IMR-90 (cell line): ENCODE measurements at regions not wholly inside any gene's neighbourhood (a gene's known extent, or its start where the extent isn't known, plus 50 kb on each side); places are given as distances from the start of the nearest gene placed in this dataset.

Source experiments
- ATAC-seq: fragments of 200-7000 bp; cut with Tn5 transposase; 2 replicates; pipeline ENCODE4 v1.9.1; 2020; ENCODE audit warnings: low read depth, mild to moderate bottlenecking, moderate library complexity
- BruUV-seq: library from RNA; stranded (reverse); fragments of 400-500 nt; replicated peaks from 2 replicates; lab custom pipeline; 2021; lab: Mats Ljungman, UMichigan
- CTCF ChIA-PET: fragments of 300-600 bp; formaldehyde crosslinking; extraction: SDS; loops from one replicate; lab custom pipeline; 2021; ENCODE audit warnings: antibody characterized with exemption; lab: Yijun Ruan, JAX
- POLR2A ChIA-PET: fragments of 300-600 bp; sonication (Branson Sonifier 250); formaldehyde crosslinking; loops from one replicate; lab custom pipeline; 2022; ENCODE audit warnings: antibody characterized with exemption; ENCODE audit not compliant: unreplicated experiment; lab: Charles Lee
- DNase-seq: peaks from one replicate; pipeline ENCODE4 v3.0.0; 2013
- H2AFZ ChIP-seq: replicated peaks from 2 replicates; pipeline ENCODE3; 2013; ENCODE audit warnings: low read length, mild to moderate bottlenecking; ENCODE audit not compliant: poor library complexity
- H2AK5ac ChIP-seq: 2 replicates; pipeline ENCODE4 v1.6.1; 2013; ENCODE audit warnings: low read depth, low read length, inconsistent platforms
- H2AK9ac ChIP-seq: replicated peaks from 2 replicates; pipeline ENCODE3; 2013; ENCODE audit warnings: mild to moderate bottlenecking, low read depth, low read length, moderate library complexity; ENCODE audit not compliant: poor library complexity
- H2BK120ac ChIP-seq: 2 replicates; pipeline ENCODE4 v1.6.1; 2013; ENCODE audit warnings: low read depth, low read length, inconsistent platforms
- H2BK15ac ChIP-seq: 3 replicates; pipeline ENCODE4 v1.6.1; 2013; ENCODE audit warnings: low read depth, low read length, inconsistent platforms
- H2BK20ac ChIP-seq: 2 replicates; pipeline ENCODE4 v1.6.1; 2013; ENCODE audit warnings: low read depth, mild to moderate bottlenecking, inconsistent platforms, low read length, moderate library complexity
- H2BK5ac ChIP-seq: 2 replicates; pipeline ENCODE4 v1.6.1; 2013; ENCODE audit warnings: mild to moderate bottlenecking, low read depth, low read length, inconsistent platforms; ENCODE audit not compliant: poor library complexity, severe bottlenecking
- H3K14ac ChIP-seq: replicated peaks from 2 replicates; pipeline ENCODE4 v1.6.1; 2013; ENCODE audit warnings: low read depth, low read length, inconsistent platforms
- H3K18ac ChIP-seq: 2 replicates; pipeline ENCODE4 v1.6.1; 2013; ENCODE audit warnings: low read depth, low read length, control low read depth
- H3K23ac ChIP-seq: 2 replicates; pipeline ENCODE4 v1.6.1; 2013; ENCODE audit warnings: low read depth, low read length, inconsistent platforms
- H3K27ac ChIP-seq: 2 replicates; pipeline ENCODE4 v1.5.1; 2013; ENCODE audit warnings: mild to moderate bottlenecking, control low read depth, low read length; ENCODE audit not compliant: insufficient read depth
- H3K27me3 ChIP-seq: 2 replicates; pipeline ENCODE4 v1.6.1; 2013; ENCODE audit warnings: low read length; ENCODE audit not compliant: control insufficient read depth, insufficient read depth
- H3K36me3 ChIP-seq: 2 replicates; pipeline ENCODE4 v1.6.1; 2013; ENCODE audit warnings: low read length, mixed read lengths; ENCODE audit not compliant: control insufficient read depth, insufficient read depth
- H3K4ac ChIP-seq: 2 replicates; pipeline ENCODE4 v1.6.1; 2013; ENCODE audit warnings: low read depth, low read length, inconsistent platforms
- H3K4me1 ChIP-seq: 2 replicates; pipeline ENCODE4 v1.6.1; 2013; ENCODE audit warnings: low read length, mixed read lengths; ENCODE audit not compliant: control insufficient read depth, insufficient read depth
- H3K4me2 ChIP-seq: 2 replicates; pipeline ENCODE4 v1.6.1; 2013; ENCODE audit warnings: low read depth, mild to moderate bottlenecking, control low read depth, low read length, moderate library complexity
- H3K4me3 ChIP-seq: 2 replicates; pipeline ENCODE4 v1.5.1; 2013; ENCODE audit warnings: low read depth, mild to moderate bottlenecking, control low read depth, low read length, moderate library complexity; ENCODE audit not compliant: insufficient read depth
- H3K56ac ChIP-seq: 2 replicates; pipeline ENCODE4 v1.6.1; 2013; ENCODE audit warnings: low read length, inconsistent platforms; ENCODE audit not compliant: insufficient read depth; ENCODE audit errors: extremely low read depth
- H3K79me1 ChIP-seq, 2 experiments: 2 replicates each; pipeline ENCODE4 v1.6.1; 2013; ENCODE audit warnings: low read length in 2 of 2, inconsistent platforms in 1 of 2, low read depth in 1 of 2
- H3K9ac ChIP-seq: 2 replicates; pipeline ENCODE4 v1.6.1; 2013; ENCODE audit warnings: low read depth, low read length, control low read depth
- H3K9me1 ChIP-seq: 2 replicates; pipeline ENCODE4 v1.6.1; 2013; ENCODE audit warnings: low read length, inconsistent platforms; ENCODE audit not compliant: insufficient read depth
- H3K9me3 ChIP-seq: 2 replicates; pipeline ENCODE4 v1.6.1; 2013; ENCODE audit warnings: low read length; ENCODE audit not compliant: control insufficient read depth, insufficient read depth
- H4K20me1 ChIP-seq: 2 replicates; pipeline ENCODE4 v1.6.1; 2013; ENCODE audit warnings: low read length, inconsistent platforms; ENCODE audit not compliant: insufficient read depth
- H4K5ac ChIP-seq: 2 replicates; pipeline ENCODE4 v1.6.1; 2013; ENCODE audit warnings: mild to moderate bottlenecking, low read depth, low read length, control low read depth
- H4K8ac ChIP-seq, 2 experiments: 2 replicates each; pipeline ENCODE4 v1.6.1; 2013; ENCODE audit warnings: low read depth in 2 of 2, low read length in 2 of 2, control low read depth in 1 of 2, inconsistent platforms in 1 of 2
- H4K91ac ChIP-seq: 2 replicates; pipeline ENCODE4 v1.6.1; 2013; ENCODE audit warnings: low read depth, low read length, inconsistent platforms; ENCODE audit not compliant: insufficient read depth
- BHLHE40 ChIP-seq: fragments of 150-350 bp; IDR thresholded peaks from 2 replicates; pipeline ENCODE4 v1.6.1; 2016; ENCODE audit warnings: mild to moderate bottlenecking, low read depth, low read length
- CEBPB ChIP-seq: IDR thresholded peaks from 2 replicates; pipeline ENCODE4 v1.6.1; 2012; ENCODE audit warnings: low read depth, low read length, improper control_type of control experiment
- CHD1 ChIP-seq: IDR thresholded peaks from 2 replicates; pipeline ENCODE4 v1.6.1; 2012; ENCODE audit warnings: low read depth, low read length, improper control_type of control experiment
- FOS ChIP-seq: fragments of 150-350 bp; IDR thresholded peaks from 2 replicates; pipeline ENCODE4 v1.6.1; 2016; ENCODE audit warnings: low read depth, low read length
- MAFK ChIP-seq: IDR thresholded peaks from 2 replicates; pipeline ENCODE4 v1.6.1; 2012; ENCODE audit warnings: low read depth, low read length, improper control_type of control experiment
- MAZ ChIP-seq: IDR thresholded peaks from 2 replicates; pipeline ENCODE4 v1.6.1; 2012; ENCODE audit warnings: low read depth, mild to moderate bottlenecking, low read length, improper control_type of control experiment, moderate library complexity, borderline replicate concordance
- MXI1 ChIP-seq: IDR thresholded peaks from 2 replicates; pipeline ENCODE4 v1.6.1; 2012; ENCODE audit warnings: low read depth, mild to moderate bottlenecking, low read length, moderate library complexity, borderline replicate concordance
- NFE2L2 ChIP-seq: fragments of 150-350 bp; IDR thresholded peaks from 2 replicates; pipeline ENCODE4 v1.6.1; 2016; ENCODE audit warnings: low read depth, mild to moderate bottlenecking, low read length
- POLR2A ChIP-seq: IDR thresholded peaks from 2 replicates; pipeline ENCODE4 v1.6.1; 2012; ENCODE audit warnings: mild to moderate bottlenecking, low read depth, low read length
- RAD21 ChIP-seq: IDR thresholded peaks from 2 replicates; pipeline ENCODE4 v1.6.1; 2012; ENCODE audit warnings: low read length, improper control_type of control experiment
- RCOR1 ChIP-seq: IDR thresholded peaks from 2 replicates; pipeline ENCODE4 v1.6.1; 2012; ENCODE audit warnings: mild to moderate bottlenecking, low read length, improper control_type of control experiment; ENCODE audit not compliant: insufficient replicate concordance
- RFX5 ChIP-seq: IDR thresholded peaks from 2 replicates; pipeline ENCODE4 v1.8.0; 2012; ENCODE audit warnings: low read depth, mild to moderate bottlenecking, low read length, moderate library complexity
- SMC3 ChIP-seq: fragments of 150-350 bp; IDR thresholded peaks from 2 replicates; pipeline ENCODE4 v1.6.1; 2016; ENCODE audit warnings: low read depth, mild to moderate bottlenecking, antibody characterized with exemption, low read length, moderate library complexity
- WGBS, 2 experiments: methylation state at CpG; one replicate each; pipeline versions ENCODE4 v1.1.5 to v1.1.7; 2013; ENCODE audit warnings: missing lambda C conversion rate in 2 of 2; ENCODE audit not compliant: insufficient read length in 1 of 2; ENCODE audit errors: extremely low coverage in 2 of 2; 5-methylcytosine and 5-hydroxymethylcytosine counted together
- dilution Hi-C: fragments of 300-500 bp; cut with HindIII; formaldehyde crosslinking; loops from one replicate; pipeline ENCODE4 v1.14.3; 2018; ENCODE audit warnings: low sequenced_read_pairs; ENCODE audit not compliant: unreplicated experiment
- in situ Hi-C: fragments of 300-500 bp; cut with MboI; formaldehyde crosslinking; loops from 3 replicates; pipeline ENCODE4 v1.14.3; 2019; ENCODE audit warnings: low sequenced_read_pairs, inconsistent platforms, mixed read lengths
- intact Hi-C: fragments of 100-400 bp; cut with micrococcal nuclease; formaldehyde crosslinking; loops from 2 replicates; pipeline ENCODE4 v1.10.0; 2022
- TF ChIP-seq, protein P1 (sequence below): fragments of 150-350 bp; IDR thresholded peaks from 2 replicates; pipeline ENCODE4 v1.6.1; 2017; ENCODE audit warnings: mild to moderate bottlenecking, antibody characterized with exemption, low read length, low read depth
- TF ChIP-seq, protein P2 (sequence below): conservative IDR thresholded peaks from 2 replicates; pipeline ENCODE4 v1.5.1; 2012; ENCODE audit warnings: mild to moderate bottlenecking, low read depth, low read length, improper control_type of control experiment
- TF ChIP-seq, protein P3 (sequence below): fragments of 150-350 bp; IDR thresholded peaks from 2 replicates; pipeline ENCODE4 v1.6.1; 2016; ENCODE audit warnings: low read depth, mild to moderate bottlenecking, low read length, moderate library complexity, borderline replicate concordance

DNA sequence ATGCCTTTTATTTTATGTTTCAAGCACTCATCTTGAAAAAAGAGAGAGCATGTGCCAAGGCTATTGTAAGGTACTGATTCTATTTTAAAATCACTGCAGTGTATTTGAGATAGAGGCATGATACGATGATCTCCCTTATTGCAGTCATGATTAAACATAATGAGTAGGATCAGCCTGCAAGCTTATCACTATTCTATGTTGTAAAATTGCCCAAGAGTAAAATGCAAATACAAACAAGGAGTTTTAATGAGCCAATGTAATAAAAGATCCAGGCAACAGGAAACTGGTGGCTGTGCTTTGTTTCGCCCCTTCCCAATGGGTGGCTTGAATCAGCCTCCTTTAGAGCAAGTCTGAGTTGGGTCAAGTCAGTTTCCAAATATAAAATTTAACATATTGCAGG, 116.4 kb upstream of the RBMS1 start:
- BruUV-seq = no TSS peak

More for the DNA sequence above, 116.4 kb upstream of the RBMS1 start:
- H2BK5ac ChIP-seq = no peak overlapping the region
- H3K79me1 ChIP-seq = no peaks in the 10 kb centered on the region
- H3K36me3 ChIP-seq = no peaks in the 10 kb centered on the region
- no peak overlapping the region for H3K4me2 ChIP-seq
- ATAC-seq (no peak), DNase-seq (no peak)
- no peak overlapping the region for H2AFZ ChIP-seq
- H4K91ac ChIP-seq = no peak overlapping the region
- ChIA-PET POLR2A (no interaction called here), CTCF (no interaction called here)
- no peak overlapping the region for H2BK120ac ChIP-seq
- H4K20me1 ChIP-seq = no peaks in the 10 kb centered on the region
- H3K23ac ChIP-seq = no peak overlapping the region
- H3K56ac ChIP-seq = no peak overlapping the region
- no peak overlapping the region for H3K9ac ChIP-seq
- H2BK15ac ChIP-seq = no peak overlapping the region
- no peaks in the 10 kb centered on the region for H3K27me3 ChIP-seq
- peaks cover 8% of the 10 kb centered on the region; the same call in 1 of the 2 replicates for H3K4me1 ChIP-seq
- H3K18ac ChIP-seq = no peak overlapping the region
- intact Hi-C loops (no loop called here), dilution Hi-C loops (no loop called here), in situ Hi-C loops (no loop called here)
- H2AK5ac ChIP-seq = no peak overlapping the region
- H3K27ac ChIP-seq = no peak overlapping the region
- WGBS, 2 experiments = no CpG with 5 or more reads among the region's 2 CpGs
- no peaks in the 10 kb centered on the region for H3K9me1 ChIP-seq
- H3K4me3 ChIP-seq = no peak overlapping the region
- H3K14ac ChIP-seq = no peak overlapping the region
- H2AK9ac ChIP-seq = no peak overlapping the region
- H4K5ac ChIP-seq = no peak overlapping the region
- H2BK20ac ChIP-seq = no peak overlapping the region
- H3K9me3 ChIP-seq = no peaks in the 10 kb centered on the region
- TF ChIP-seq RAD21 (no peak), CEBPB (no peak), POLR2A (no peak), CHD1 (no peak), MXI1 (no peak), BHLHE40 (no peak), FOS (no peak), SMC3 (no peak), NFE2L2 (no peak), MAZ (no peak), RCOR1 (no peak), MAFK (no peak), RFX5 (no peak)
- TF ChIP-seq, protein P1, sequence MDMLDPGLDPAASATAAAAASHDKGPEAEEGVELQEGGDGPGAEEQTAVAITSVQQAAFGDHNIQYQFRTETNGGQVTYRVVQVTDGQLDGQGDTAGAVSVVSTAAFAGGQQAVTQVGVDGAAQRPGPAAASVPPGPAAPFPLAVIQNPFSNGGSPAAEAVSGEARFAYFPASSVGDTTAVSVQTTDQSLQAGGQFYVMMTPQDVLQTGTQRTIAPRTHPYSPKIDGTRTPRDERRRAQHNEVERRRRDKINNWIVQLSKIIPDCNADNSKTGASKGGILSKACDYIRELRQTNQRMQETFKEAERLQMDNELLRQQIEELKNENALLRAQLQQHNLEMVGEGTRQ = no peak
- TF ChIP-seq, protein P2, sequence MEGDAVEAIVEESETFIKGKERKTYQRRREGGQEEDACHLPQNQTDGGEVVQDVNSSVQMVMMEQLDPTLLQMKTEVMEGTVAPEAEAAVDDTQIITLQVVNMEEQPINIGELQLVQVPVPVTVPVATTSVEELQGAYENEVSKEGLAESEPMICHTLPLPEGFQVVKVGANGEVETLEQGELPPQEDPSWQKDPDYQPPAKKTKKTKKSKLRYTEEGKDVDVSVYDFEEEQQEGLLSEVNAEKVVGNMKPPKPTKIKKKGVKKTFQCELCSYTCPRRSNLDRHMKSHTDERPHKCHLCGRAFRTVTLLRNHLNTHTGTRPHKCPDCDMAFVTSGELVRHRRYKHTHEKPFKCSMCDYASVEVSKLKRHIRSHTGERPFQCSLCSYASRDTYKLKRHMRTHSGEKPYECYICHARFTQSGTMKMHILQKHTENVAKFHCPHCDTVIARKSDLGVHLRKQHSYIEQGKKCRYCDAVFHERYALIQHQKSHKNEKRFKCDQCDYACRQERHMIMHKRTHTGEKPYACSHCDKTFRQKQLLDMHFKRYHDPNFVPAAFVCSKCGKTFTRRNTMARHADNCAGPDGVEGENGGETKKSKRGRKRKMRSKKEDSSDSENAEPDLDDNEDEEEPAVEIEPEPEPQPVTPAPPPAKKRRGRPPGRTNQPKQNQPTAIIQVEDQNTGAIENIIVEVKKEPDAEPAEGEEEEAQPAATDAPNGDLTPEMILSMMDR = no peak
- TF ChIP-seq, protein P3, sequence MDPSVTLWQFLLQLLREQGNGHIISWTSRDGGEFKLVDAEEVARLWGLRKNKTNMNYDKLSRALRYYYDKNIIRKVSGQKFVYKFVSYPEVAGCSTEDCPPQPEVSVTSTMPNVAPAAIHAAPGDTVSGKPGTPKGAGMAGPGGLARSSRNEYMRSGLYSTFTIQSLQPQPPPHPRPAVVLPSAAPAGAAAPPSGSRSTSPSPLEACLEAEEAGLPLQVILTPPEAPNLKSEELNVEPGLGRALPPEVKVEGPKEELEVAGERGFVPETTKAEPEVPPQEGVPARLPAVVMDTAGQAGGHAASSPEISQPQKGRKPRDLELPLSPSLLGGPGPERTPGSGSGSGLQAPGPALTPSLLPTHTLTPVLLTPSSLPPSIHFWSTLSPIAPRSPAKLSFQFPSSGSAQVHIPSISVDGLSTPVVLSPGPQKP = no peak
- H3K4ac ChIP-seq = no peak overlapping the region
- H4K8ac ChIP-seq = no peak overlapping the region
